ENCODE measurements at regions not wholly inside any gene's neighbourhood (a gene's known extent, or its start where the extent isn't known, plus 50 kb on each side); places are given as distances from the start of the nearest gene placed in this dataset.
A peak's percentile ranks its signal among the peaks of the same experiment; 100 is the strongest.

DNA sequence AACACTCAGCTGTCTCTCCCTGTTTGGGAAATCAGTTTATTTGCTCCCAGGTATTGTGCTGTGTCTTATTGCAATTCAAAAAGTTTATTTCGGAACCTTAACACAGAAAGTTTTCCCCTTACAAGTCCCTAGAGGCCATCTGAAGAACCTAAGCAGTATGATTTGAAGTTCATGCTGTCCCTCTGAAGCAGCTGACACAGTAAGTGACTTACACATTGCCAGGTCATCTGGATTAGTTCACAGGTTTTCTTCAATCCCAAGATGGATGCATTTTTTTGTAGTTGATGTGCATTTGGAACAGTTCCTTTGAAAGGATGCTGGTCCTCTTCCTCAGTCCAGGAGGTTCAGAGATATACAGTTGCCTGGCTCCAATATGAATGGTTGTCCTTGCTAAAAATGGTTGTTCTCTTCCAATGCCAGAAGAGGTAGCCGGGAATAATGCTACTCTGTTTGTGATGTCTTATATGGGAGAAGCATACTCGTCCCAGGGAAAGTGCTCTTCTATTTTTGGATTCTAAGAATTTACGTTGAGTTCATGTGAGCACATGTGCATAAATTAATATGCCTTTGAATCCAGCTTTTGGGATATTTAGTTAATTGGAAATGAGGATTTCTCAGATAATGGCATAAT lies 183.5 kb upstream of the PHYHIPL start (continued):
- peak; percentile 11 for TF ChIP-seq CUX1 (IDR thresholded peaks at IDR 0.05; ENCODE audit: insufficient replicate concordance, low read depth, low read length)
- peak; percentile 19 for TF ChIP-seq MEF2B (IDR thresholded peaks at IDR 0.05; ENCODE audit: partially characterized antibody, poor library complexity, severe bottlenecking)
- TF ChIP-seq MYB (IDR thresholded peaks at IDR 0.05; ENCODE audit: borderline replicate concordance, low read depth, low read length), result no peak
- TF ChIP-seq IKZF1 (conservative IDR thresholded peaks at IDR 0.05), result peak; percentile 52; the same call in 1 of the 2 replicates

All from GM12878 (cell line).